Ectodermal cell (in vitro differentiated cells): ENCODE measurements at regions not wholly inside any gene's neighbourhood (a gene's known extent, or its start where the extent isn't known, plus 50 kb on each side); places are given as distances from the start of the nearest gene placed in this dataset.

Source experiments
- H3K27ac ChIP-seq: 2 replicates; pipeline ENCODE4 v1.7.0; 2013; ENCODE audit warnings: mild to moderate bottlenecking, low read depth, low read length; ENCODE audit not compliant: insufficient read depth, poor library complexity, severe bottlenecking
- H3K27me3 ChIP-seq: 2 replicates; pipeline ENCODE4 v1.7.0; 2013; ENCODE audit warnings: mild to moderate bottlenecking, low read length; ENCODE audit not compliant: insufficient read depth, control insufficient read depth, poor library complexity, severe bottlenecking
- H3K36me3 ChIP-seq: one replicate; pipeline ENCODE4 v1.7.0; 2013; ENCODE audit warnings: low read length; ENCODE audit not compliant: control insufficient read depth, insufficient read depth
- H3K4me1 ChIP-seq: one replicate; pipeline ENCODE4 v1.7.0; 2013; ENCODE audit warnings: low read length; ENCODE audit not compliant: control insufficient read depth, insufficient read depth
- H3K4me3 ChIP-seq: 2 replicates; pipeline ENCODE4 v1.7.0; 2013; ENCODE audit warnings: low read depth, low read length, control low read depth; ENCODE audit not compliant: insufficient read depth
- H3K9me3 ChIP-seq: 2 replicates; pipeline ENCODE4 v1.7.0; 2013; ENCODE audit warnings: mild to moderate bottlenecking, low read length, moderate library complexity; ENCODE audit not compliant: control insufficient read depth
- WGBS, 2 experiments: methylation state at CpG; one replicate each; pipeline ENCODE4 v1.1.7; 2013; ENCODE audit warnings: missing lambda C conversion rate in 2 of 2; 5-methylcytosine and 5-hydroxymethylcytosine counted together

- 53 to 58% methylated on average over 7 of the region's 7 CpGs for WGBS, 2 experiments
- no peaks in the 10 kb centered on the region for H3K4me1 ChIP-seq
- no peak overlapping the region for H3K27ac ChIP-seq
- no peaks in the 10 kb centered on the region for H3K9me3 ChIP-seq
- no peak overlapping the region for H3K4me3 ChIP-seq
- no peaks in the 10 kb centered on the region for H3K36me3 ChIP-seq
- H3K27me3 ChIP-seq: no peaks in the 10 kb centered on the region
Measured at GRCh38 chr7:126185959-126186580, 1066.7 kb downstream of the GRM8 start.

- H3K4me3 ChIP-seq: no peak overlapping the region
- H3K36me3 ChIP-seq: no peaks in the 10 kb centered on the region
- H3K27ac ChIP-seq: no peak overlapping the region
- no peaks in the 10 kb centered on the region for H3K27me3 ChIP-seq
- no peaks in the 10 kb centered on the region for H3K4me1 ChIP-seq
- H3K9me3 ChIP-seq: no peaks in the 10 kb centered on the region
Measured at GRCh38 chr7:126179916-126180315, 1072.8 kb downstream of the GRM8 start.

GRCh38 chr7:126178865-126179264 lies 1073.9 kb downstream of the GRM8 start:
- Histone ChIP-seq H3K27me3 (no peaks in the 10 kb centered on the region), H3K27ac (no peak overlapping the region), H3K4me3 (no peak overlapping the region), H3K4me1 (no peaks in the 10 kb centered on the region), H3K9me3 (no peaks in the 10 kb centered on the region), H3K36me3 (no peaks in the 10 kb centered on the region)

DNA sequence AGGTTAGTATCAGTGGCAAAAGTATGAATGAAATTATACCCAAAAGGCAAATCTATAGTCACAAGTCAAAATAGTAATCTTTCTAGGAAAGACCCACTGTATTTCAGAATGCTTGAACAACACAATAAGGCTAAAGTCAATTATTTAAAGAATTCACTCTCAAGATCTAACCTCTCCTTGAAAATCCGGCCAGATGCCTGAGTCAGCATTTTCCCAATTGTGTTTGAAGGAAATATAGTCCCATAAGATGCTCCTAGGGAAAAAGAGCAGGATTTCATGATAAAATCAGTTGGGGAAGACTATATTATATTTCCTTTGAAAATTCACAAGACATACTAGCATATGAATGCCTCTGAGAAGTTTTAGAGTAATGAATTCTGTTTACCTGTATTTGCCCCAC lies 1075.0 kb downstream of the GRM8 start:
- Histone ChIP-seq H3K9me3 (no peaks in the 10 kb centered on the region), H3K27me3 (no peaks in the 10 kb centered on the region), H3K4me3 (no peak overlapping the region), H3K36me3 (no peaks in the 10 kb centered on the region), H3K27ac (no peak overlapping the region), H3K4me1 (no peaks in the 10 kb centered on the region)
- WGBS, 2 experiments: 89 to 93% methylated on average over 1 of the region's 1 CpG

DNA sequence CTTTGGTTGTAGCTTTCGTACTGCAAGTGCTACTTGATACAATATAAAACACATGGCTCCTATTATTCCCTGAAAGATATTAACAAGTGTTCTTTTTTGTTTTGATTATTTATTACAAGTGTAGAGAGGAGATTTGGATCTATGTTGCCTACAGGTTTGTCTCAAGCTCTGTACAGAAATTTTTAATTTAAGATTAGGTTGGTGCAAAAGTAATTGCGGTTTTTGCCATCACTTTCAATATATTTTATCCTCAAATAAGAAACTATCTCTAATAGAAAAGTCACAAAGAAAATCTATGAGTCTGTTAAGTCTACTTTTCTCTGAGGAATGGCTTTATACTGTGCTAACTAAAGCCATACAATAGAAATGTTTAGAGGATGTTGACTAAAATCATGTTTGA lies 1086.1 kb downstream of the GRM8 start:
- Histone ChIP-seq H3K27ac (no peak overlapping the region), H3K4me1 (no peaks in the 10 kb centered on the region), H3K27me3 (no peaks in the 10 kb centered on the region), H3K36me3 (no peaks in the 10 kb centered on the region), H3K4me3 (no peak overlapping the region), H3K9me3 (no peaks in the 10 kb centered on the region)
- WGBS, 2 experiments: 100% methylated on average over 1 of the region's 2 CpGs

- no peaks in the 10 kb centered on the region for H3K9me3 ChIP-seq
- no peak overlapping the region for H3K4me3 ChIP-seq
- no peak overlapping the region for H3K27ac ChIP-seq
- H3K36me3 ChIP-seq: no peaks in the 10 kb centered on the region
- 93 to 96% methylated on average over 1 of the region's 1 CpG for WGBS, 2 experiments
- no peaks in the 10 kb centered on the region for H3K27me3 ChIP-seq
- H3K4me1 ChIP-seq: no peaks in the 10 kb centered on the region
Measured at GRCh38 chr7:126163647-126164046, 1089.1 kb downstream of the GRM8 start.

GRCh38 chr7:126157391-126157790 lies 1095.3 kb downstream of the GRM8 start:
- no peak overlapping the region for H3K4me3 ChIP-seq
- no peaks in the 10 kb centered on the region for H3K4me1 ChIP-seq
- no peaks in the 10 kb centered on the region for H3K9me3 ChIP-seq
- 81 to 90% methylated on average over 1 of the region's 2 CpGs for WGBS, 2 experiments
- H3K27ac ChIP-seq: no peak overlapping the region
- H3K27me3 ChIP-seq: no peaks in the 10 kb centered on the region
- no peaks in the 10 kb centered on the region for H3K36me3 ChIP-seq

DNA sequence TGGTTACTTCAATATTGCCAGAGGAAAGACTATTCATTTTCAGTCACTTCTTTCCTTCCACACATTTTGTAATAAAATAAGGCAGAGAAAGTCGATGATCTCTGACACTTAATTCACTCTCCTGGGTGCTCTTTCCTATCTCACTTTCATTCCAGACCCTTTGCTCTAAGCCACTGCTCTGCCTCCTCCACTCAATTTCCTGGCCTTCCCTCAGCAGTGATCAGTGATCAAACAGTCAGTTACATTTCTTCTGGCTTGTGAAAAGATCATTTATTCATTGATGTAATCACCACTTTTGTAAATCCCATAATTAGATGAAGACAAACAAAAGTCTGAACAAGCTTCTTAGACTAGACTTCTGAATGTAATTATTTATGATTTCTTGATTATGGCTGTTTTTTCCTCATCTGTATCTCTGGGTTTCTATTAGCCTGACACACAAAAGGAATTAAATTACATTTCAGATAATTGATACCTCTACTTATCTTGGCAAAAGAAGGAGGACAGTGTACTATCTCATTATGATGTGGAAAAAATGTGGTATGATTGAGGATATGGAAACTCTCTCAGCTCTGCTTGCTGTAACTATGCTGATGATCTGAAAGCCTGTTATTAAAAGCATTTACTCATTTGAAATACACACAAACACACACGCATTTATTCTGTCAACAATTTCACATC lies 1102.3 kb downstream of the GRM8 start:
- Histone ChIP-seq H3K9me3 (no peaks in the 10 kb centered on the region), H3K36me3 (no peaks in the 10 kb centered on the region), H3K4me3 (no peak overlapping the region), H3K27ac (no peak overlapping the region), H3K4me1 (no peaks in the 10 kb centered on the region), H3K27me3 (no peaks in the 10 kb centered on the region)
- 88 to 92% methylated on average over 2 of the region's 2 CpGs for WGBS, 2 experiments

- Histone ChIP-seq H3K27me3 (no peaks in the 10 kb centered on the region), H3K4me1 (no peaks in the 10 kb centered on the region), H3K27ac (no peak overlapping the region), H3K9me3 (no peaks in the 10 kb centered on the region), H3K4me3 (no peak overlapping the region), H3K36me3 (no peaks in the 10 kb centered on the region)
Measured at GRCh38 chr7:126140858-126141466, 1111.8 kb downstream of the GRM8 start.

DNA sequence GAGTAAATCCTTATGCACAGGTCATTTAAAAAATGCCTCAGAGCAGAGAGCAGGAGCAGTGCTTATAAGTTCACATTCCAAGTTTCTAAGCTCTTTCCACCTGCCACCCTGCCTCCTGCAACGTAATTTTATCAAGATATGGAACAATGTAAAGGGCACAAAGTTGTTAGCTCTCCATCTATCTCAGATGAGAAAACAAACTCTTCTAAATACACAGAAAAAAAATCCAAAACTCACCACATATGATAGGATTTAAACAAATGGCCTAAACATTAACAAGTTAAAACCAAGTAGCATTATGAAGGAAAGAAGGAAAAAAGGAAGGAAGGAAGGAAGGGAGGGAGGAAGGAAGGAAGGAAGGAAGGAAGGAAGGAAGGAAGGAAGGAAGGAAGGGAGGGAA lies 1132.8 kb downstream of the GRM8 start:
- Histone ChIP-seq H3K9me3 (no peaks in the 10 kb centered on the region), H3K4me3 (no peak overlapping the region), H3K36me3 (no peaks in the 10 kb centered on the region), H3K27me3 (no peaks in the 10 kb centered on the region), H3K4me1 (no peaks in the 10 kb centered on the region), H3K27ac (no peak overlapping the region)
- WGBS, 2 experiments: 72 to 91% methylated on average over 1 of the region's 1 CpG
